ENCODE measurements at regions not wholly inside any gene's neighbourhood (a gene's known extent, or its start where the extent isn't known, plus 50 kb on each side); places are given as distances from the start of the nearest gene placed in this dataset.

- TF ChIP-seq, protein P1, sequence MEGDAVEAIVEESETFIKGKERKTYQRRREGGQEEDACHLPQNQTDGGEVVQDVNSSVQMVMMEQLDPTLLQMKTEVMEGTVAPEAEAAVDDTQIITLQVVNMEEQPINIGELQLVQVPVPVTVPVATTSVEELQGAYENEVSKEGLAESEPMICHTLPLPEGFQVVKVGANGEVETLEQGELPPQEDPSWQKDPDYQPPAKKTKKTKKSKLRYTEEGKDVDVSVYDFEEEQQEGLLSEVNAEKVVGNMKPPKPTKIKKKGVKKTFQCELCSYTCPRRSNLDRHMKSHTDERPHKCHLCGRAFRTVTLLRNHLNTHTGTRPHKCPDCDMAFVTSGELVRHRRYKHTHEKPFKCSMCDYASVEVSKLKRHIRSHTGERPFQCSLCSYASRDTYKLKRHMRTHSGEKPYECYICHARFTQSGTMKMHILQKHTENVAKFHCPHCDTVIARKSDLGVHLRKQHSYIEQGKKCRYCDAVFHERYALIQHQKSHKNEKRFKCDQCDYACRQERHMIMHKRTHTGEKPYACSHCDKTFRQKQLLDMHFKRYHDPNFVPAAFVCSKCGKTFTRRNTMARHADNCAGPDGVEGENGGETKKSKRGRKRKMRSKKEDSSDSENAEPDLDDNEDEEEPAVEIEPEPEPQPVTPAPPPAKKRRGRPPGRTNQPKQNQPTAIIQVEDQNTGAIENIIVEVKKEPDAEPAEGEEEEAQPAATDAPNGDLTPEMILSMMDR (IDR thresholded peaks at IDR 0.05) = no peak
- no peak for TF ChIP-seq POLR2A (IDR thresholded peaks at IDR 0.05)
Measured at GRCh38 chr12:127628645-127629044, 638.3 kb upstream of the TMEM132C start.

Data from adrenal gland (tissue), 5 donors.